ENCODE measurements at regions not wholly inside any gene's neighbourhood (a gene's known extent, or its start where the extent isn't known, plus 50 kb on each side); places are given as distances from the start of the nearest gene placed in this dataset.

DNA sequence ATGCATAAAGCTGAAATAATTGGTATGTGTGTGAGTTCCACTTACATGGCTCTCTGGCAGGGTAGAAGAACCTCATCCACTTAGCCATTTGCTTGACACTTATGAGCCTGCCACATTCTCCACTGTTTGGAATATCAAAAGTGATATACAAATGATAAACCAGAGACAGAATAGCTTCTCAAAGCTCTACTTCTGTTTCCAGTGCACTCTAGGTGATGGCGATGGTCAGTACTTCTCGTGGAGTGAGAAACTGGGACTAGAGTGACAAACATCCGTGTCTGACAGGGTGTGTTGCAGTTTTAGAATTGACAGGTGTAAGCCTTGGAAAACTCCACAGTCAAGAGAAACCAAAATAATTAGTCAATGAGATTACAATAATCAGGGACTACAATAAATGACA lies 935.8 kb upstream of the TYRP1 start:
- no peak for DNase-seq

DNA sequence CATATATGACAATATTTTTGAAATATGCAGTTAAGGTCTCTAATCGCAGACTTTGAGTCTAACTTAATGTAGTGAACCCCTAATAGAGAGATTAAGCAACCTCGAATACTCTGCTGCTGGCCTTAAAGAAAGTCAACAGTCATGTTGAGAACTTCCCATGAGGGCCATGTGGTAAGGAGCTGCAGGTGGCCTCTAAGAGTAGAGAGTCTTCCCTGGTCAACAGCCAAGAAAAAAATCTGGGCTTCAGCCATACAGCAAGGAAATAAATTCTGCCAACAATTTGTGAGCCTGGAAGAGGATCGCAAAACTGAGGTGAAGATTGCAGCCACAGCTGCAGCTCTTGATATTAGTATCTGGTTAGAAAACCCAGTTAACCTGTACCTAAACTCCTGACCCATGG lies 935.2 kb upstream of the TYRP1 start:
- peak; percentile 21 for DNase-seq

DNA sequence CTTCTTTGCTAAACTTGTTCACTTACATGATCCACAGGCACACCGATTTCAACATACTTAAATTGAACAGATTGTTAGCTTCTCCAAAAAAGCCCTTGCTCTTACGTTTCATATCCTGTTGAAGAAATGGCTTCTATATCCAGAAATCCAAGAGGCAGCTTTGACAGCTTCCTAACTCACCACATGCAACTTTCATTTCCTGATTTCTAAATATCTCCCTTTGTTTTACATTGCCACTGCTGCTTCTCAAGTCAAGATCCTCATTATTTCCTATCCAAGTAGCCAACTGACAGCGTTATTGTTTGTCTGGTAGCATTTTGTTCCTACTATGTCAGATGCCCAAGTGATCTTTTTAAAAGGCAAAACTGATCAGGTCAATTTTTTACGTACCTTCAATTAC lies 913.2 kb upstream of the TYRP1 start:
- no peak for DNase-seq

DNA sequence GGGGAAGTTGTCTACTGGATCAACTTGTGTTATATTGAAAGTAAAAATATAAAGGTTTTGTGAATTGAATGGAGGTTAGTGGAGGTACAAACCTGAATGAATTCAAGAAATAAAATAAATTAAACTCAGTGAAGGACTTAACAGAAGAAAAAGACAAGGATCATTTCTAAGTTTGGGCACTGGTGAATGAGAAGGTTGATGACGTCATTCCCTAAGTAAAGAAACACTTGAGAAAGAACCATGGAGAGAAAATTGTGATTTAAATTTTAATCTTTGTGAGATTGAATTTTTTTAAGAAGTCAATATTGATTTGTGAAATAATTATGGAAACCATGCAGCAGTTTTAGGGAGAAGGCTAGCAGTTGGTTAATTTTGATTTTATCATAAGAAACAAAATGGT lies 900.3 kb upstream of the TYRP1 start:
- no peak for DNase-seq

DNA sequence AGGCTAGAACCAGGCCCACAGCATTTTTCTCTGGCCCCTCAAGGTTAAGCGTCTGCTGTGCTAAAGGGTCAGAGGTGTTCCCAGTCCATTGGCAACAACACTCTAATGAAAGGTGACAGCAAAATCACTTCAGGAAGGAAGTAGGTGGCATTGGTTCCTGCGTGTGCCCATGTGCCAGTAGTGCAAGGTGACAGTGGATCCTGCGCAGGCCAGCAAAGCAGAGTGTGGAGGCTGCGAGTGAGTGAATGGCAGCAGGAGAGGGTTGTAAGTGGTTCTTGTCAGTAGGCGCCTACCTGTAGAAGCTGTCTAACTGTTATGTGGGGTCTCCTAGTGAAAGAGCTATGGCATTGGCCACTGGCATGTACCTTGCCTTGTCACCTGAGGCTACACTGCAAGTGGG lies 898.2 kb upstream of the TYRP1 start:
- DNase-seq, result no peak

DNA sequence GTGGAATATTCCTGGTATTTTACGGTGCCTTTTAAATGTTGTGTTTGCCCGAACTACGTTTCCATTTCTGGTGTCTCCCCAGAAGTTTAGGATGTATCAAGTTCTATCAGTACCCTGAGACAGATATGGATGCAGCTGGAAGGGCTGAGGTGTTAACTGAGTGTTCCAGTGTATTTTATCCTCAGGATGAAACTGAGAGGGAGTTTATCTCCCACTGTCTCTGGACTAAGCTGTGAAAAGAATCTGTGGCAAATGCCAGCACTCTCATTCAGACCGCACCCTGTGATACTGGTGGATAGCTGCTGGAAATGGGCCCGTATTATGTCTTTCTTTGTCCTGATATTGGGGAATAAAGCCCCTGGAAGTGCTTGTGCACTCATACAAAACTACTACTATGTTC lies 887.2 kb upstream of the TYRP1 start:
- no peak for DNase-seq

DNA sequence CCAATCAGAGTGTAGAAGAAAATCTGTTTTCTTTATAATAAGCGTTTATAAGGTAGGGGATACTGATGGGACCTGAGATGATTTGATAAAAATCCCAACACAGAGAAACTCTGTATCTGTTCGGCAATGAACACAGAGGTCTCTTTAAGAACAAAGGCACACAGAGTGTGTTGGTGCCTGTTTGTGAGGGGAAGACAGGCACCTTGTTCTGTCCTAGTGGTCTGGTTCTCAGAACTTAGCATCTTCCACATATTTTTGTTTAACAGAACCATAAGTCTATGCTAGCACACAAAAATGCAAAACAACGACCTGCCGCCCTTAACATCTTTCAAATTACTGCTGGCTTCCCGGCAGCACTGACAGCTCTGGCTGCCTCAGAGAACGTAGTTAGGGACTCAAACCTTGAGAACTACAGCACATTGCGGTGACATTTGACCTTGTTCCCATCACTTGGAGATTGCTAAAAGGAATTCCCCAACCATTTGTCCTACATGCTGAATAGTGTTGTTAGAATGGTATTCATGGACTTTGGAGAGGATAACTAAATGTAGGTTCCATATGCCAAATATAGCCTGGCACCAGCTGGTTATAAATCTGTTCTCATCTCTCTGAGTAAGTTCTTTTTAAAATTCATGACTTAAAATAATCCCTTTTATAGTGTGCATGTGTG lies 871.7 kb upstream of the TYRP1 start:
- no peak for DNase-seq

DNA sequence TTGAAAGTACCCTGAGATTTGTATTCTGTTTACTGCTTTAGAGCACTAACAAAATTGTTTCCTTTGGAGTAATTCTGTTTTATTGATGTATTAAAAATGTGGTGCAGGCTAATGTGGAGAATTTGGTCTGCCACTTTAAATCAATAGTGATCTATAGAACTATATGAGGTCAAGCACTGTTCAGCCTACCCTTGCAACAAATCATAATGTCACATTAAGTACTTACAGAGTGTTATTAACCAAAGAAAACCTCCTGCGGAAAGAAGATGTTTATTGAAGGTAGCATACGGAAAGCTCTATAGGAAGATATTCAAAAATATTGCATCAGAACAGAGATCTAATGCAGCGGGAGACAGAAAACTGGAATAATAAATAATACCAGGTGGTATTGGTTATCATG lies 865.0 kb upstream of the TYRP1 start:
- no peak for DNase-seq

DNA sequence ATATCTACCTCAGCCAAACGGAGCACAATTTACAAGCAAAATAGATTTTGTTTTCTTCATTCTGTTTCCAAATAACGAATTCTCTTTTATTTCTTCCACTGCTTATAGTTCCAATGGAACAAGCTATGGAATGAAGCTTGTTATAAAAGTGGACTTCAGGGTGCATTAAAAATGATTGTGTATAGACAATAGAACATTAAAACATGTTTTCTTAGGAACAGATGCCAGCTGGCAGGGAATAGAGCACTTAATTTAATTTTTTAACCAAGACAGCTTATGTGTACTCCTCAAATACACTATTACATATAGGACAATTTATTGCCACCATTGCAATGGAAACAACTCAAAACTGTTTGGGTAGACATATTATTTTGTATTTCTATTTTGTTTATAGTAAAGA lies 860.1 kb upstream of the TYRP1 start:
- no peak for DNase-seq

DNA sequence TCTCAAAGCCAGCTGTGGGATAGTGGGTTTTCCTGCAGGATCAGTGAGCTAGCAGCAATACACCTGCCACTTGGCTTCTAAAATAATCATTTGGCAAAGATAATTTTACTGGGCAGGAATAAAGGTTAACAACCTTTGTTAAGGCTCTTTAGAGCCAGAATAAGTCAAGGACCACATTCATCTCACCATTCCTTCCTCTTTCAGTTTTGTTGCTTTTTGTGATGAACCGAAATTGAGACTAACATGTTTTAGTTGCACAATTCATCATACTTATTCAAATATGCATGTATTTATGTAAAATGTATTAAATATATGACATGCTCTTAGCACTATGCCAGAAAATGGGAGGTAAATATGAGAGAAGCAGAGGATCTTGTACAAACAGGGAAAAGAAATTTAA lies 824.4 kb upstream of the TYRP1 start:
- no peak for DNase-seq

DNA sequence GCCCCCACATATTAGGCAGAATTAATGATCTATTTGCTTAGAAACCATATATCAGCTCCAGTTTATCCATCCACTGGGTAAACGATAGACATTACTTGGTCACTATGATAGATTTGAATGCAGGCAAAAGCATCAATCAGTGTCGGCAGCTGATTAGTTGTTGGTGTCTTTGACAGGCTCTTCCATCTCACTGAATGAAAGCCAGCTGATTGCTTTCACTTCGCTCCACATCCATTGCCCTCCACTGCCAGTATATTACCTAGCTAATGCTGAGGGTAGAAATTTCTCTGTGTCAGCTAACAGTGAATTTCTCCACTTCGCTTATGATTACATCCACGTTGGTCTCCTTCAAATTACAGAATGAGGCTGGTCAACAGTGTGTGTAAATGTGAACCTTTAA lies 821.3 kb upstream of the TYRP1 start:
- no peak for DNase-seq

DNA sequence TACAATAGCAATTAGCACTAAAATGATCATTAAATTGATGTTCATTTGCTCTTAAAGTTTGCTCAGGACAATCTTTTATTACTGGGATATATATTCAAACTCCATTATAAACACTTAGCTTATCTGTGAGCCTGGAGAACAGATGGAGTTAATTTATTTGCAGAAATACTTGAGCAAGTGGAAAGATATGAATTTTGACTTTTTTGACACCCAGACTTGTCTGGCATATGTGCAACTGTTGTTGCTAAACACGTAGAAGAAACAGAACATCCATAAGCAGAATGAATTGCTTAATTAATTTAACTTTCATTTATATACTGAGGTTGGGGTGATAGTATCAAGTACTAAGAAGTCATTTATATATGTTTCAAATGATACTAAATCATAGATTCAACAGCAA lies 820.7 kb upstream of the TYRP1 start:
- DNase-seq, result no peak

DNA sequence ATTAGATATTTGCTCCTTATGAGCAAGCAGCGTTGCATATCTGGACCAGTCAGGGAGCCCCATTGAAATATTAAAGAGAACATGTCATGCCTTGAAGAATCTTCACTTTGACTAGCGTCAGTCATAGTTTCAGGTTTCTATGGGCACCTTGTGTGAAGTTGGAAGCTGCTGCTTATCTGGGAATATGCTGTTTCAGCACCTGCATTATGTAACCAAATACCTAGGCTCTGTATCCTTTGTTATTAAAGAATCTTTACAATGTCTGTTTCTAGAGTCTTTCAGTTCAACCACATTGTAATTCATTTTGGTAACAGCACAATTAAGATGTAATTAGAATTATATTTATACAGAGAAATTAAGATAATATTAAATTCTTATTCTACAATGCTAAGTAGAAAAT lies 818.8 kb upstream of the TYRP1 start:
- no peak for DNase-seq

DNA sequence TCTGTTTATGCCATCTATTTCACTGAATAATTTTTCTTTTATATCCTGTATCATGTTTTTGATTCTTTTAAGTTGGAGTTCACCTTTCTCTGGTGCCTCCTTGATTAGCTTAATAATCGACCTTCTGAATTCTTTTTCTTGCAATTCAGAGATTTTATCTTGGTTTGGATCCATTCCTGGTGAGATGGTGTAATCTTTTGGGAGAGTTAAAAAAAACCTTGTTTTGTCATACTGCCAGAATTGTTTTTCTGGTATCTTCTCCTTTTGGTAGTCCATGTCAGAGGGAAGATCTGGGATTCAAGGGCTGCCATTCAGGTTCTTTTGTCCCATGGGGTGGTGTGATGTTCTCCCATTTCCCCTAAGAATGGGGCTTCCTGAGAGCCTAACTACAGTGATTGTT lies 800.8 kb upstream of the TYRP1 start:
- no peak for DNase-seq

DNA sequence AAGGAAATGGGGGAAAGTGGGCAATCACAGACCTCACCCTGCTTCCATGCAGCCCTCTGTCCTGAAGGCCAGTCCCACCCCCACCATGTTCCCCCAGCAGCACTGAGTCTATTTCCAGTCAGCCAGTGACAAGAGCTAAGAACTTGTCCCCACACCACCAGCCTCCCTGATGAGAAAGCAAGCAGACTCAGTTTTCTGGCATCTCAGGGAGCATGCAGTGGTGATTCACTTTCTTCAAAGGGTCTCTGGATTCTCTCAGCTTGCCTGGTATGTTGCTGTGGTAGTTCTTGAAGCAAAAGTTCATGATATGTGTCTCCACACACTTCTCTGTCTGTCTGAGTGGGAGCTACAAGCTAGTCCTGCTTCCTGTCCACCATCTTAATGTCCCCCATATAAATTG lies 799.9 kb upstream of the TYRP1 start:
- no peak for DNase-seq

DNA sequence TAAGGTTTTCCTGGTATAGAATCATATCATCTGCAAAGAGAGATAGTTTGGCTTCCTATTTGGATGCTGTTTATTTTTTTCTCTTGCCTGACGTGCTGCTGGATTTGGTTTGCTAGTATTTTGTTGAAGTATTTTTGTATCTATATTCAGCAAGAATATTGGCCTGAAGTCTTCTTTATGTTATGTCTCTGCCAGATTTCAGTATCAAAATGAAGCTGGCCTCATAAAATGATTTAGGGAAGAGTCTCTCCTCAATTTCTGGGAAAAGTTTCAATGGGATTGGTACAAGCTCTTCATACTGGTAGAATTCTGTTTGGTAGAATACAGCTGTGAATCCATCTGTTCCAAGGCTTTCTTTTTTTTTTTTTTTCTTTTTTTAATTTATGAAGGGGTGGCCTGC lies 799.0 kb upstream of the TYRP1 start:
- DNase-seq, result no peak

DNA sequence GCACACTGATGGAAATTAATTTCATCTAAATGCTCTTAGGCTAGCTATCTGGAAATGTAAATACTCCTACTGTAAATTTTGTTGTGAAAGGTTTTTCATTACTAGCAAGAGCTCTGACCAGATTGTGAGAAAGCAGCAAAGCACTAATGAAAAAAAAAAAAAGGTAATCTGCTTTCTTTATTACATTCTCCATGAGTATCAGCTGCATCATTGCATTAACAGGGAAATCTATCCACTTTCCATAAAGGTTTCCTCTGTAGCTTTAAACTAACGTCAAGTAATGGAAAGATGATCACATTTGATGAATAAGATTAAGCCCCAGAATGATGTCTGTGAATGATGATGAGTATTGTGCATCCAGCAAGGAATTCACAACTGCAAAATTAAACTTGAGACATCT lies 790.6 kb upstream of the TYRP1 start:
- DNase-seq, result no peak

DNA sequence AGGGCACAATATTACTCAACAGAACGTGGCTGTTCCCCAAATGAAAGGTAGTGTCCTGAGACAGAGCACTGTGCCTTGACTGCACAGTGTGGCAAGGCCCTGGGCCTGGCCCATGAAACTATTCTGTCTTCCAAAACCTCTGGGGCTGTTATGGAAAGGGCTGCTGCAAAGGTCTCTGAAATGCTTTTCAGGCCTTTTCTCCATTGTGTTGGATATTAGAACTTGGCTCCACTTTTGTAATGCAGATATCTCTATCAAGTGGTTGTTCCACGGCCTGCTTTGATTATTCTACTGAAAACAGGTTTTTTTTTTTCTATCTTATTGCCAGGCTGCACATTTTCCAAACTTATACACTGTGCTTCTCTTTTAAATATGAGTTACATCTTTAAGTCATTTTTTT lies 777.5 kb upstream of the TYRP1 start:
- DNase-seq, result no peak

DNA sequence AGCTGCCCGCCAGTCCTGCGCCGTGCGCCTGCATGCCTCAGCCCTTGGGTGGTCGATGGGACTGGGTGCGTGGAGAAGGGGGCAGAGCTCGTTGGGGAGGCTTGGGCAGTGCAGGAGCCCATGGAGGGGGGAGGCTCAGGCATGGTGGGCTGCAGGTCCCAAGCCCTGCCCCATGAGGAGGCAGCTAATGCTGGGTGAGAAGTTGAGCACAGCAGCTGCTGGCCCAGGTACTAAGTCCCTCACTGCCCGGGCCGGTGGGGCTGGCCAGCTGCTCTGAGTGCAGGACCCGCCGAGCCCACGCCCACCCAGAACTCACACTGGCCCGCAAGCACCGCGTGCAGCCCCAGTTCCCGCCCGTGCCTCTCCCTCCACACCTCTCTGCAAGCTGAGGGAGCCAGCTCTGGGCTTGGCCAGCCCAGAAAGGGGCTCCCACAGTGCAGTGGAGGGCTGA lies 764.3 kb upstream of the TYRP1 start:
- DNase-seq, result no peak

DNA sequence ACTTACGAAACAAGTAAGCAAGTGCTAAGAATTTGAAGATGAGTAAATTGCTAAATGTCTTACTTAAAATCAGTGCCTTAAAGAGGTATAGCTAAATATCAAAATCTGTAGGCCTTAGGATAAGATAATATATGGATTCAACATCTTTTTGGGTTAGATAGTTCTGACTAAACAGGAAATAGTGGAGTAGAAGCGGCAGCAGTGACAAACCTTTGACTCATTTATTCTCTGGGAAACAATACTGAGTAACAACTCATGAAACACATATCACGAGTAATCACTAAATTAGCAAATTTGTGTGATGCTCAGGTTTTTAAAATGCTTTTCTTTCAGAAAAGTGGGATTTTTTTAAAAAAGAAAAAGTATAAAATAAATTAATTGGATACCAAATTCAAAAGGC lies 762.1 kb upstream of the TYRP1 start:
- DNase-seq, result no peak

DNA sequence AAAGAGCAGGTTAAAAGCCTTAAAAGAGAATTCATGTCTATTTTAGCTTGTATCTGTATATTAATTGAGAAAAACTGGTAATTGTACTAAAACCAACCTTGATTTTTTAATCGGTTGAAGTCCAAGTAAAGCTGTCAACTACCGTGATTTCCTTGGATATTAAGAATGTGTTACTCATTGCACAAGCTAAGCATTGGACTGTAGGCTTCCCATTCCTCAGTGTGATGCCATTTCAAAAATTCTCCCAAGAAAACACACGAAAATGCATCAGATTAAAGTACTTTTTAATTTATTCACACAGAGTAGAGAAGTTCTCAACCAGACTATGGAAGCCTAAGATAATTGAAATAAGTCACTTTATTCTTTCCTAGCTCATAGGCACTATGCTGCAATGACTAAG lies 761.4 kb upstream of the TYRP1 start:
- no peak for DNase-seq

DNA sequence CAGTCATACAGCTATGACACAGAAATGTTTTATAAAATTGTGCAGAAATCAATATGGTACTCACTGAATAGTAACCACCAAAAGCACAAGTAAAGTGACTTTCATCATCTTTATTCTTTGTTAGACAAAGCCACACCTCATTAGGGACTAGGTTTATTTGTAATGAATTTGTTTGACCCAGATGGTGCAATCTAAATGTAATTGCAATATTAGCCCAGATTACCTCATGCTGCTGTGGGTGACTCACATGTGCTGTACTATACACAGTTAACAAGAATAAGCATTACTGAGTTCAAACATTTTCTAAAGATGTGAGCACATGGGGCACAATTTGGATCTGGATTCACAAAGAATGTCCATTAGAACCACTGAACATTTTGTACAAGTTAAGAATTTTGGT lies 759.3 kb upstream of the TYRP1 start:
- no peak for DNase-seq

DNA sequence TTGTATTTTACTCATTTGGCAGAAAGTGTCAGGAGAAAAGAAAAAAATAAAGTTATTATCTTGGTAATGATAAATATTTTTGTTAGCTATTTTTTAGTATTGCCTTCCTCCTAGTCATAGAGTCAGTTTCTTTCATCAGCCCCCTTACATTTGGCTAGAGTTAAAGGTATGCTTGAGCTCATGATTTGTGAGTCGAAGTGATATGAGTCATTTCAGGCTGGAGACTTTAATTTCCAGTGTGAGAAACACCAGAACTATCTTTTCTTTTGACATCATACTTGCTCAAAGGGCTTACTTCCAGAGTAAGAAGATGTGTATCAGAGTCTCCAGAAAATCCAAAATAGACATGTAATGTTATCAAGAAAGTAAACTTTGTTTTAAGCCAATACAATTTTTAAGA lies 746.7 kb upstream of the TYRP1 start:
- no peak for DNase-seq

DNA sequence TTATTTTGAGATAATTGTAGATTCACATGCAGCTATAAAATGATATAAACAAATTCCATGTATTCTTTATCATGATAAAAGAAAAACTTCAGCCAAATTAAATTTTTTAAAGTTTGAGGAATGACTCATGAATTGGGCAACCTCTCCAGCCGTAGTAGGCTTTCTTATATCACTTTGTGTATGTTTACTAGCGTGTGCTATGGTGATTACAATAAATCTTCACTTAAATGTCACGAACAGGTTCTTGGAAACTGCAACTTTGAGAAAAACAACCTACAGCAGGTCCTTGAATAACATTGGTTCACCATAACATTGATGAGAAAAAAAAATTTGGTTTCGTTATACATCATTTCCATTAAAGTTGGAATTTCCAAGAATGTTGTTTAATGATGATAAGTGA lies 730.9 kb upstream of the TYRP1 start:
- DNase-seq, result no peak

DNA sequence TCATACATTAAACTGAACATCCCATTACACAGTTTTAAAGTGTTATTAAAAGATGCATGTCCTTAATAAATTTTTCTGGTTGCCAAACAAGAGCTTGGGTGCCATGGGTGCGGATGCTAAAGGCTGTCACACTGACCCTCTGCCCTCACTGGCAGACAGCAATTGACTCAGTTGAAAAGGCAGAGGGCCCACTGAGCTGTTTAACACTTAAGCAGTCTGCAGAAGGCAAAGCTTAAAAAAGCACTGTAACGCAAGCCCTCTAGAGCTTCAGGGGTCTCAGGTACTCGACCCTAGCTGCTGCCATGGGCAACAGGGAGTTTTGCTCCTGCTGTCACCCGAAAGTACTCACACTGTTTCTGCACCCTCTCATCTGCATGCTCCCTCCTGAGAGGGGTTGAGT lies 726.4 kb upstream of the TYRP1 start:
- DNase-seq, result no peak

DNA sequence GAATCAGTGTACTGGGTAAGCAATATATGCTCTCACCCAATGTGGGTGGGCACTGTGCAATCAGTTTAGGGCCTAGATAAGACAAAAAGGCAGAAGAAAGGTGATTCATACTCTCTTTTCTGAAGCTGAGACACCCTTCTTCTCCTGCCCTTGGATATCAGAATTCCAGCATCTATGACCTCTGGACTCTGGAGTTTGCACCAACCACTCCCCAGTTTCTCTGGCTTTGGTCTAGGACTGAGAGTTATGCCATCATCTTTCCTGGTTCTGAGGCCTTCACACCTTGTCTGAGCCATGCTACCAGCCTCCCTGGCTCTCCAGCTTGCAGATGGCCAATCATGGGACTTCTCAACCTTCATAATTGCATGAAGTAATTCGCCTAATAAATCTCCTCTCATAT lies 724.6 kb upstream of the TYRP1 start:
- no peak for DNase-seq

All from femur (tissue), 1 donor.